ENCODE measurements at regions not wholly inside any gene's neighbourhood (a gene's known extent, or its start where the extent isn't known, plus 50 kb on each side); places are given as distances from the start of the nearest gene placed in this dataset.

DNA sequence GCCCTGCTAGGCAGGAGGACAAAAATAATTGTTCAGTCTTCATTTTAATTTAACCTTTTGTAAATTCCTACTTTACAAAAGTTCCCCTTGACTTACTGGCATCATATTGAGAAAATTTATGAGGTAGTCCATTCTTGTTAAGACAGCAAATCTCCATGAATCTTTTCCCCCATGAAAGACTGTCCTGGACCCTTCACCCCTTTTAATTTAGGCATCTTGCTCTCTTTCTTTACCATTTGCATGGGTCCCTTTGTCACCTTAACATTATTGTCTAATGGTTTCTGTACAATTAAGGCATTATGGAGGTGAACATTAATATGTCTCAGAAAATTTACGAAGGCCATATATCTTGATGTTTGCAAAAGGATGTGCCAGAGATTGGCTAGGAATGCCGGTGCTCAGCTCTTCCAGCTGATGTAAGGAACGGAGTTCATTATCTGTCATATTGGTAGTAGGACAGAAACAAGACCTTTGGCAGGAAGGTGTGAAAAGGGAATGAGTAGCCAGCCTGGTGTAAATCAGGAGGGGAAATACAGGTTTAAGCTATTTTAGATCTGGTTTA is 382.8 kb upstream of the TSHZ2 start:
- H3K36me3 ChIP-seq (ENCODE audit: control insufficient read depth in 2 of 4, insufficient read depth in 4 of 4, low read length in 3 of 4) = no peaks in the 10 kb centered on the region
- no peaks in the 10 kb centered on the region for H4K20me1 ChIP-seq (replicated peaks in 1 of 2; ENCODE audit: control insufficient read depth in 1 of 2, insufficient read depth in 2 of 2, low read length in 2 of 2)
- no peak overlapping the region for H2BK15ac ChIP-seq (ENCODE audit: low read length)
- no peak overlapping the region for H2AFZ ChIP-seq (ENCODE audit: low read length)
- CTCF ChIA-PET (ENCODE audit: partially characterized antibody) = interaction anchor here (1.0 kb wide), 1 partner anchor 12 kb away, joined by 3 read pairs; no protein-coding TSS in a partner anchor
- no peak overlapping the region for H2BK12ac ChIP-seq (ENCODE audit: low read depth, low read length)
- no peak for FAIRE-seq
- H4K91ac ChIP-seq (replicated peaks; ENCODE audit: insufficient read length, low read length) = no peak overlapping the region
- POLR2A ChIA-PET (ENCODE audit: partially characterized antibody) = no interaction called here
- H3K27ac ChIP-seq (ENCODE audit: low read depth, low read length) = no peak overlapping the region
- H3K79me1 ChIP-seq (ENCODE audit: low read depth, low read length) = no peaks in the 10 kb centered on the region
- H3K23ac ChIP-seq (ENCODE audit: insufficient read length) = no peak overlapping the region
- H2BK120ac ChIP-seq (replicated peaks; ENCODE audit: low read depth, low read length) = no peak overlapping the region
- H3K23me2 ChIP-seq (ENCODE audit: low read depth, low read length) = no peaks in the 10 kb centered on the region
- H3K4me2 ChIP-seq (ENCODE audit: insufficient read depth in 1 of 2, low read depth in 2 of 2, low read length in 2 of 2) = no peak overlapping the region
- no peaks in the 10 kb centered on the region; a peak in 1 of 7 replicates for H3K4me1 ChIP-seq (replicated peaks in 1 of 4; ENCODE audit: control insufficient read depth in 3 of 4, insufficient read depth in 4 of 4, low read length in 3 of 4)
- no peak overlapping the region for H3K56ac ChIP-seq (replicated peaks; ENCODE audit: insufficient read length, low read depth, low read length)
- DNase-seq (ENCODE audit: low read depth in 1 of 2, low spot score in 2 of 2) = no peak
- H3K27me3 ChIP-seq (replicated peaks in 1 of 4; ENCODE audit: control insufficient read depth in 3 of 4, extremely low read depth in 1 of 4, insufficient read depth in 3 of 4, low read length in 3 of 4) = no peaks in the 10 kb centered on the region
- no peaks in the 10 kb centered on the region for H3K9me3 ChIP-seq (ENCODE audit: insufficient read depth in 2 of 2, low read depth in 1 of 2, low read length in 1 of 2)
- no peak overlapping the region for H2BK20ac ChIP-seq (ENCODE audit: low read length)
- H3K18ac ChIP-seq (ENCODE audit: extremely low read depth, low read length) = no peak overlapping the region
- no peak overlapping the region for H2BK5ac ChIP-seq (ENCODE audit: low read depth, low read length)
- no peak overlapping the region for H3K14ac ChIP-seq (ENCODE audit: insufficient read length)
- H2AK5ac ChIP-seq (ENCODE audit: low read depth, low read length) = no peak overlapping the region
- H3K79me2 ChIP-seq (ENCODE audit: control insufficient read depth in 1 of 2, insufficient read depth in 2 of 2, low read length in 2 of 2) = no peaks in the 10 kb centered on the region
- no peak overlapping the region for H3K4me3 ChIP-seq (ENCODE audit: extremely low read depth in 1 of 4, insufficient read depth in 2 of 4, low read depth in 3 of 4, low read length in 4 of 4)
- H4K5ac ChIP-seq (ENCODE audit: insufficient read length, low read depth, low read length) = no peak overlapping the region
- H3K4ac ChIP-seq (replicated peaks; ENCODE audit: insufficient read length, low read depth, low read length) = no peak overlapping the region
- 93% methylated on average over 3 of the region's 3 CpGs; no CpG with 5 or more reads in 1 of the 2 experiments for whole genome bisulfite sequencing, 2 experiments (ENCODE audit: extremely low coverage in 1 of 2, insufficient coverage in 1 of 2, insufficient read length in 1 of 2, insufficient replicate concordance in 2 of 2, low coverage in 1 of 2, low lambda C conversion rate in 2 of 2, missing lambda C conversion rate in 1 of 2)
- H3K9ac ChIP-seq (replicated peaks in 1 of 4; ENCODE audit: extremely low read depth in 1 of 4, low read depth in 3 of 4, low read length in 3 of 4) = no peak overlapping the region
- no peak overlapping the region for H4K8ac ChIP-seq (ENCODE audit: extremely low read depth, insufficient read depth, low read length)
- TF ChIP-seq MAFK (IDR thresholded peaks at IDR 0.05; ENCODE audit: low read depth, low read length) (no peak), RFX5 (IDR thresholded peaks at IDR 0.05; ENCODE audit: borderline replicate concordance, low read depth, low read length) (no peak), CTCF (IDR thresholded peaks at IDR 0.05; ENCODE audit: control extremely low read depth in 1 of 3, insufficient read depth in 1 of 3, low read depth in 1 of 3, low read length in 3 of 3) (no peak), POU5F1 (IDR thresholded peaks at IDR 0.05; ENCODE audit: low read depth, low read length) (no peak), CHD1 (IDR thresholded peaks at IDR 0.05; ENCODE audit: low read depth, low read length) (no peak), NANOG (IDR thresholded peaks at IDR 0.05; ENCODE audit: insufficient read depth, low read depth, low read length, poor library complexity, severe bottlenecking) (no peak), HDAC6 (IDR thresholded peaks at IDR 0.05; ENCODE audit: low read depth, low read length) (no peak), JUND (IDR thresholded peaks at IDR 0.05; ENCODE audit: low read length) (no peak)
- TF ChIP-seq, protein P1, sequence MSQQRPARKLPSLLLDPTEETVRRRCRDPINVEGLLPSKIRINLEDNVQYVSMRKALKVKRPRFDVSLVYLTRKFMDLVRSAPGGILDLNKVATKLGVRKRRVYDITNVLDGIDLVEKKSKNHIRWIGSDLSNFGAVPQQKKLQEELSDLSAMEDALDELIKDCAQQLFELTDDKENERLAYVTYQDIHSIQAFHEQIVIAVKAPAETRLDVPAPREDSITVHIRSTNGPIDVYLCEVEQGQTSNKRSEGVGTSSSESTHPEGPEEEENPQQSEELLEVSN (IDR thresholded peaks at IDR 0.05) = no peak
- TF ChIP-seq, protein P2, sequence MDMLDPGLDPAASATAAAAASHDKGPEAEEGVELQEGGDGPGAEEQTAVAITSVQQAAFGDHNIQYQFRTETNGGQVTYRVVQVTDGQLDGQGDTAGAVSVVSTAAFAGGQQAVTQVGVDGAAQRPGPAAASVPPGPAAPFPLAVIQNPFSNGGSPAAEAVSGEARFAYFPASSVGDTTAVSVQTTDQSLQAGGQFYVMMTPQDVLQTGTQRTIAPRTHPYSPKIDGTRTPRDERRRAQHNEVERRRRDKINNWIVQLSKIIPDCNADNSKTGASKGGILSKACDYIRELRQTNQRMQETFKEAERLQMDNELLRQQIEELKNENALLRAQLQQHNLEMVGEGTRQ (IDR thresholded peaks at IDR 0.05; ENCODE audit: low read length) = no peak

All from H1 (cell line).